ENCODE measurements at regions not wholly inside any gene's neighbourhood (a gene's known extent, or its start where the extent isn't known, plus 50 kb on each side); places are given as distances from the start of the nearest gene placed in this dataset.
"Not testable (repeated sequence)": the region's sequence is repeated elsewhere in the genome, so short reads cannot be mapped to it uniquely, and the experiment has no call there.

DNA sequence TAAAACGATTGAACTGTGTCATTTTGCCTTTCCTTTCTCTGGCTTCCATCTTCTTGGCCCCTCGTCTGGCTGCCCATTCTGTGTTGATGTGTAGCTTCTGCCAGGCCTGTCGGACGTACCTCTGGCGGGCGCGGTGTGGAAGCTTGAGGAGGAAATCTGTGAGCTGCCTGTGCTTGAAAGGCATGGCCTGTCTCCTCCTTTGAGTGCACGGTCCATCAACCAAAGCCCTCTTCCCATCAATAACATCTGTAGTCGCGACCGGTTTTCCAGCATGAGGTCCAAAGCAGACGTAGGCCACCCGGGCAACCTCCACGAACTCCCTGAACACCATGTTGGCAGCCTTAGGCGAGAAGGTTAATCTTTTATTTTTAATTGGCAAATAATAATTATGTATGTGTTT is 202.7 kb downstream of the CRLF2 start:
- no peak for FAIRE-seq

DNA sequence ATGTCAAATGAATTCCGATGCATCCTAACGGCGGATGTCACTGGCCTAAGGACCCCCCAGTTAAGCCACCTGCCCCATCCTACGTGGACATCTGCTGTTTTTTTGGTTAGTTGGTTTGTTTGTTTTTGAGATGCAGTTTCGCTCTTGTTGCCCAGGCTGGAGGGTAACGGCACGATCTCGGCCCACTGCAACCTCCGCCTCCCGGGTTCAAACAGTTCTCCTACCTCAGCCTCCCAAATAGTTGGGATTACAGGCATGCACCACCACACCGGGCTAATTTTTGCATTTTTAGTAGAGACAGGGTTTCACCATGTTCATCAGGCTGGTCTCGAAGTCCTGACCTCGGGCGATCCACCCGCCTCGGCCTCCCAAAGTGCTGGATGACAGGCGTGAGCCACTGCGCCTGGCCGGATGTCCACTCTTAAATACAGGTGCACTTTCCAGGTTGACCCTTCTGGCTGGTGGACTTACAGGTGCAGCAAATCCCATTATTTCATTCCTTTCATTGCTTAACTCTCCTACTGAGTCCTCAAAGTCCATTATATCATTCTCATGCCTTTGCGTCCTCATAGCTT is 206.2 kb downstream of the CRLF2 start:
- FAIRE-seq: no peak

DNA sequence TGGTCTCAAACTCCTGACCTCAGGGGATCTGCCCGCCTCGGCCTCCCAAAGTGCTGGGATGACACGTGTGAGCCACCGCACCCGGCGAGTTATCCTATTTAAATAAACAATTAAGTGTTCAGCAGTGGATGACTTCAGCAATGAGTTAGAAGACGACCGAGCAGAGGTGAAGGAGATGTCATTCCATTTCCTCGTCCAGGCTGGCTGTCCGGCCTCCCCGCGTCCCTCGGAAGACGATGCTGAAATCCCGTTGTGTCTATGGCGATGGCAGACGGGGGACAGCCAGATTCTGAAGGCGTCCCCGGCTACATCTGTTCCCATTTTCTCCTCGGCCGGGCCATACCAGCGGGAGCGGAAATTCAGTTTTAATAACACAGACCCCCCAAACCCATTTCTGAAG is 209.8 kb downstream of the CRLF2 start:
- no peak for FAIRE-seq

GRCh38 chrX:997631-998137 is 214.8 kb downstream of the CRLF2 start:
- FAIRE-seq: no peak

DNA sequence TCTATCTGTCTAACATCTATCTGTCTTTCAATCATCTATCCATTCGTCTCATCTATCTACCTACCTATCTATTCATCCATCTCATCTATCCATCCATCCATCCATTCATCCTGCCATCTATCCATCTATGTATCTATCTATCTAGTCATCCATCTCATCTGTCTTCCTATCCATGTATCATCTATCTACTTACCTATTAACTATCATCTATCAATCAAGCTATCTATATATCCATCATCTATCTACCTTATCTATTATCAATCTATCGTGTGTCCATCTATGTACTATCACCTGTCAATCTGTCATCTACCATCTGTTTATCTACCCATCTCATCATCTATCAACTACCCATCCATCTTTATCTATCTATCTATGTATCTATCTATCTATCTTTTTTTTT is 217.7 kb downstream of the CRLF2 start:
- no peak for FAIRE-seq

DNA sequence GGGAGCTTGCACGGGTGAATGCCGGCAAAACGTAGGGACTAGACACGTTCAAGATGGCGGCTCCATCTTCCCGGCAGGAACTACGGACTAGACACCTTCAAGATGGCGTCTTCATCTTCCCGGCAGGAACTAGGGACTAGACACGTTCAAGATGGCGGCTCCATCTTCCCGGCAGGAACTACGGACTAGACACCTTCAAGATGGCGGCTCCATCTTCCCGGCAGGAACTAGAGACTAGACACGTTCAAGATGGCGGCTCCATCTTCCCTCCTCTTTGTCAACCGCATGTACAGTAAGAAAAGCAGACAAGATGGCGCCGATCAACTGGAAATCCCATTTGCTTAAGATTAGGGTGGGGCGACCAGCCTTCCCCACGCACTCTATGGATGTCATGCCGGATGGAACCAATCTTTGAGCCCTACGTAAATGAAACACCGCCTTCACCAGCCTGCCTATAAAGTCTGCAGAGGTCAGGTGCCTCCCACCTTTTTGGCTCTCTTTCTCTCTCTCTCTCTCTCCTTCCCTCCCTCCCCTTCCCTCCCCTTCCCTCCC is 222.4 kb downstream of the CRLF2 start:
- FAIRE-seq: no peak

DNA sequence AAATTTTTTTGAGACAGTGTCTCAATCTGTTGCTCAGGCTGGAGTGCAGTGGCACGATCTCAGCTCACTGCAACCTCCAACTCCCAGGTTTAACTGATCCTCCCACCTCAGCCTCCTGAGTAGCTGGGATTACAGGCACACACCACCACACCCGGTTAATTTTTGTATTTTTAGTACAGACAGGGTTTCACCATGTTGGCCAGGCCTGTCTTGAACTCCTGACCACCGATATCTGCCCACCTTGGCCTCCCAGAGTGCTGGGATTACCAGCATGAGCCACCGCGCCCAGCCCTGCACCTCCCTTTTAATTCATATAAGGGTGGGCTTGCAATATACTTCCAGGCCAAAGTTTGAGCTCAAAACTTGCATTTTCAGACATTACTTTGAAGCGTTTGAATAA is 223.9 kb downstream of the CRLF2 start:
- FAIRE-seq: not testable (repeated sequence)

DNA sequence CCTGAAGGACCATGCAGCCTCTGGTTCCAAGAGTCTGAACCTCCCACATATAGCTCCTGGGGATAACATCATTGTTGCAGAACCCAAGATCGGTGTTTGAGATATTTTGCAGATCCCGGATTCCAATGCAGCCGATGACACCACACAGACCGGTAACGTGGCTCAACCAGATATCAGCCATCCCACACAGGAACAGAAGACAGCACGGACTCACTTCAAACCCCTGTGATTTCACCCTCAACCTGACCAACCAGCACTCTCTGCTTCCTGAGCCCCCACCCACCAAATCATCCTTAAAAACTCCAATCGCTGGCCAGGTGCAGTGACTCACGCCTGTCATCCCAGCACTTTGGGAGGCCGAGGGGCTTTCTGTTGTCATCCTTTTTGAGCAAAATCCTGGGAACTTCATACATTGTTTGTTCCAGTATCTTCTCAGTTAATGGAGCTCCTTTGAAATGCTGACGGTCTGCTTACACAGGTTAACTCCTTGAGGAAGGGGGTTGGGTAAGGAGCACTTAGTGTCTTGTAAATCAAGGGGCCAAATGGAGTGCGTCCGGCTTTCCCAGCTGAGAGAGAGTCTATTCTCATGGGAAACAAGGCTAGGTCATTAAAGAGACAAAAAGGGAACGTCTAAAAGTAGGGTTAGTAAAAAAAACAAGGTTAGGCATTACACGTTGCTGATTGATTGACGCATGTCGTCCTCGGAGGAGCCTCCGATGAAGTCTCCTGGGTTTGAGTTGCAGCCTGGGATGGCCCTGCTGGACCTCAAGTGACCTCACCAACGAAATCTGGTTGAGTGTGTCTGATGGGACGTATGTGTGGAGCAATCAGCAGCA is 230.4 kb downstream of the CRLF2 start:
- FAIRE-seq: no peak

GRCh38 chrX:980587-981235 is 231.7 kb downstream of the CRLF2 start:
- no peak for FAIRE-seq

GRCh38 chrX:979127-979526 is 233.3 kb downstream of the CRLF2 start:
- FAIRE-seq: not testable (repeated sequence)

GRCh38 chrX:973010-973632 is 239.3 kb downstream of the CRLF2 start:
- FAIRE-seq: no peak

- no peak for FAIRE-seq
Observed at GRCh38 chrX:968148-968965, 244.1 kb downstream of the CRLF2 start.

DNA sequence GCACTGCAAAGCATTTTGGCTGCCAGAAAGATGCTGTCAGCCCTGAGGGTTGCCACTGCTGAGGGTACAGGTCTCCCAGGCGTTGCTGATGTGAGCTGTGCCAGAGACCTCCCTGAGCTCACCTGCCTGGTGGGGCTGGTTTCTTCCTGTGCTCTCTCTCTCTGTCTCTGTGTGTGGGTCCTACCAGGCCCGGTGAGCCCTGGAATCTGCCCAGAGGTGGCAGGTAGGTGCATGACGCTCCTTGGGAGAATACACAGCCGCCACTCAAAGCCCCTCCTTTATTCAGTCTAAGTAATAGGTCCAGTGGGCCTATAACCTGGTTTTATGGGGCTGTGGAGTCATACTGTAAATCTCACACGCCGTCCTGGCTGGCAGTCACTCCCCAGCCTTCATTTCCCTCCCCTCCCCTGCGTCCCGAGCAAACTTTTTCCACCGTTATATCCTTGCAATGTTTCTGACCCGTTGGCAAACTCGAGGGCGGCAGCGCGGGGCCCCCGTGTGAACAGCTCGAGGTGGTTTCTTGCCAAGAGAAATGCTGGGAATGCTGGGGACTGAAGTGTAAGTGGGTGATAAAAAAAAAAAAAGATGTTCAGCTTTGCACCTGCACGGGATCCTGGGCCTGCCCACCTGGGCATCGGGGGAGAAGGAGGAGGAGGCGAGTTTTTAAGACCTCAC is 245.9 kb downstream of the CRLF2 start:
- no peak for FAIRE-seq

- FAIRE-seq: no peak
Observed at GRCh38 chrX:964831-965416, 247.5 kb downstream of the CRLF2 start.

DNA sequence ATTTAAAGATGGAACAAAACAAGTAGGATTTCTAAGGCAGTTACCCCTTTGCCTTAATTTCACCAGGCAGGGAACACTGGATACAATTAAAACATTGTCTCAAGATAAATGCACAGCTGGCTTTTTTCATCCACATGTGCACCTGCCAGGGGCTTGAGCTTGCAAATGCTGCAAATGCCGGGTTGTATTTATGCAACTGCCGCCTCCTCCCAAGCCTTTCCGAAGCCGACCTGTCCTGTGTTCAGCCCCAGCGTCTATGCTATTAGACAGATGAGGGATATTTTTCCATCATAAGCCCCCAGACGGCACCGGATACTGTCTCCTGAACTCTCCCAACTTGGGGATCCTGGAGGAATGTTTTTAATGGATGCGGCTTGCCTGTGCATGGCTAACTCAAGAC is 251.6 kb downstream of the CRLF2 start:
- no peak for FAIRE-seq

GRCh38 chrX:959595-959994 is 252.9 kb downstream of the CRLF2 start:
- FAIRE-seq: no peak

- not testable (repeated sequence) for FAIRE-seq
Observed at GRCh38 chrX:955168-955781, 257.2 kb downstream of the CRLF2 start.

GRCh38 chrX:953879-954482 is 258.5 kb downstream of the CRLF2 start:
- FAIRE-seq: no peak

DNA sequence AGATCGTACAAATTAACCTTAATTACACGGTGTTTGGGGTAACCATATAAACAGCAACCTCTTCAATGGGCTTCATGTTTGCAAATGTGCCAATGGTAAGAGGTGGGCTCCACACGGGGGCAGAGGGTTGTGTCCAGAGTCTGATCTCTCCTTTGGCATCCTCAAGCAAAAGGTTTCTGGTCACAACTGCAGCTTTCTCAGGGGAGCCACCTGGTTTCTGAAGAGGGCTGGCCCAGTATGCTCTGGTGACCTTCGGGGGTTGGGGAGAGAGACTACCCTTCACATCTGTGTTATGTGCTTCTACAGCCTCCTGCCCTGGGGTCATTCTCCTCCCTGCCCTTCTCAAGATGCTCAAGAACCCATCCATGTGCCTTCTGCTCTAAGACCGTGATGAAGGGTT is 259.6 kb downstream of the CRLF2 start:
- no peak for FAIRE-seq

GRCh38 chrX:947262-947661 is 265.2 kb downstream of the CRLF2 start:
- not testable (repeated sequence) for FAIRE-seq
